ENCODE measurements at regions not wholly inside any gene's neighbourhood (a gene's known extent, or its start where the extent isn't known, plus 50 kb on each side); places are given as distances from the start of the nearest gene placed in this dataset.

GRCh38 chr18:40016405-40016804 is 1938.6 kb upstream of the PIK3C3 start:
- TF ChIP-seq CTCF (IDR thresholded peaks at IDR 0.05; ENCODE audit: low read length) = no peak
- no peak for TF ChIP-seq EZH2 (IDR thresholded peaks at IDR 0.05; ENCODE audit: borderline replicate concordance, low read length)
